CD4-positive, alpha-beta T cell treated with Interleukin-17A for 1 hour (primary cell): ENCODE measurements at regions not wholly inside any gene's neighbourhood (a gene's known extent, or its start where the extent isn't known, plus 50 kb on each side); places are given as distances from the start of the nearest gene placed in this dataset.
"Not testable (repeated sequence)": the region's sequence is repeated elsewhere in the genome, so short reads cannot be mapped to it uniquely, and the experiment has no call there.

Source experiments
- DNase-seq: peaks from one replicate; pipeline ENCODE4 v3.0.0-alpha.2; 2020

GRCh38 chr2:225236769-225237323 lies 162.7 kb upstream of the NYAP2 start:
- DNase-seq = no peak

GRCh38 chr2:225233234-225233633 lies 166.3 kb upstream of the NYAP2 start:
- DNase-seq = no peak

- DNase-seq = no peak
Measured at GRCh38 chr2:225231900-225232299, 167.6 kb upstream of the NYAP2 start.

GRCh38 chr2:225229346-225229745 lies 170.2 kb upstream of the NYAP2 start:
- DNase-seq = not testable (repeated sequence)

- no peak for DNase-seq
Measured at GRCh38 chr2:225226441-225226840, 173.1 kb upstream of the NYAP2 start.

- no peak for DNase-seq
Measured at GRCh38 chr2:225223301-225223700, 176.2 kb upstream of the NYAP2 start.

GRCh38 chr2:225207471-225207870 lies 165.2 kb upstream of the DOCK10 start:
- no peak for DNase-seq

- no peak for DNase-seq
Measured at GRCh38 chr2:225207043-225207442, 164.8 kb upstream of the DOCK10 start.

- no peak for DNase-seq
Measured at GRCh38 chr2:225196579-225196978, 154.3 kb upstream of the DOCK10 start.

- no peak for DNase-seq
Measured at GRCh38 chr2:225192869-225193268, 150.6 kb upstream of the DOCK10 start.

- DNase-seq = no peak
Measured at GRCh38 chr2:225190987-225191386, 148.7 kb upstream of the DOCK10 start.

GRCh38 chr2:225184948-225185347 lies 142.7 kb upstream of the DOCK10 start:
- DNase-seq = no peak

- DNase-seq = no peak
Measured at GRCh38 chr2:225182126-225182525, 139.9 kb upstream of the DOCK10 start.

GRCh38 chr2:225177098-225177497 lies 134.8 kb upstream of the DOCK10 start:
- DNase-seq = peak; percentile 3

GRCh38 chr2:225173909-225174308 lies 131.6 kb upstream of the DOCK10 start:
- no peak for DNase-seq

- DNase-seq = no peak
Measured at GRCh38 chr2:225171350-225171749, 129.1 kb upstream of the DOCK10 start.

- no peak for DNase-seq
Measured at GRCh38 chr2:225170162-225170561, 127.9 kb upstream of the DOCK10 start.

- no peak for DNase-seq
Measured at GRCh38 chr2:225169396-225169795, 127.1 kb upstream of the DOCK10 start.

GRCh38 chr2:225165052-225165451 lies 122.8 kb upstream of the DOCK10 start:
- DNase-seq = no peak

- DNase-seq = no peak
Measured at GRCh38 chr2:225164401-225165050, 122.3 kb upstream of the DOCK10 start.

- DNase-seq = no peak
Measured at GRCh38 chr2:225158360-225158759, 116.1 kb upstream of the DOCK10 start.

GRCh38 chr2:225156853-225157451 lies 114.7 kb upstream of the DOCK10 start:
- DNase-seq = no peak

GRCh38 chr2:225140723-225141122 lies 98.5 kb upstream of the DOCK10 start:
- DNase-seq = no peak

- no peak for DNase-seq
Measured at GRCh38 chr2:225137971-225138370, 95.7 kb upstream of the DOCK10 start.

- no peak for DNase-seq
Measured at GRCh38 chr2:225136552-225136951, 94.3 kb upstream of the DOCK10 start.
